A549 (cell line): ENCODE measurements at regions not wholly inside any gene's neighbourhood (a gene's known extent, or its start where the extent isn't known, plus 50 kb on each side); places are given as distances from the start of the nearest gene placed in this dataset.

Source experiments
- CTCF ChIP-seq: fragments of >200 bp; sonication (Bioruptor Twin); formaldehyde crosslinking; IDR thresholded peaks from 3 replicates; pipeline ENCODE4 v1.5.1; 2016
- JUNB ChIP-seq: fragments of >200 bp; sonication (Bioruptor Twin); formaldehyde crosslinking; IDR thresholded peaks from 2 replicates; pipeline ENCODE4 v1.6.1; 2016
- MAZ ChIP-seq: fragments of 150-350 bp; IDR thresholded peaks from 2 replicates; pipeline ENCODE4 v1.6.1; 2014; ENCODE audit warnings: antibody characterized with exemption, low read depth, low read length, borderline replicate concordance
- RAD21 ChIP-seq, 2 experiments: fragments of >200 bp in 1 of 2; sonication (Bioruptor Twin) in 1 of 2; formaldehyde crosslinking in 1 of 2; IDR thresholded peaks in 1 of 2; conservative IDR thresholded peaks in 1 of 2; 2 replicates in 1 of 2; 3 replicates in 1 of 2; pipeline ENCODE4 v1.6.1; 2012 to 2018; ENCODE audit warnings: inconsistent platforms in 1 of 2
- REST ChIP-seq: fragments of 200-600 bp; sonication (generic); IDR thresholded peaks from 2 replicates; pipeline ENCODE4 v1.6.1; 2016; ENCODE audit warnings: antibody characterized with exemption, mild to moderate bottlenecking, moderate library complexity

- TF ChIP-seq MAZ (no peak), CTCF (no peak), RAD21 (conservative IDR thresholded peaks at IDR 0.05 in 1 of 2, IDR thresholded peaks at IDR 0.05 in 1 of 2) (no peak), REST (no peak), JUNB (no peak)
Measured at GRCh38 chr19:29881386-29881785, 60.7 kb upstream of the URI1 start.
